IMR-90 (cell line): ENCODE measurements at regions not wholly inside any gene's neighbourhood (a gene's known extent, or its start where the extent isn't known, plus 50 kb on each side); places are given as distances from the start of the nearest gene placed in this dataset.

Source experiments
- ATAC-seq: fragments of 200-7000 bp; cut with Tn5 transposase; 2 replicates; pipeline ENCODE4 v1.9.1; 2020; ENCODE audit warnings: low read depth, mild to moderate bottlenecking, moderate library complexity
- BruUV-seq: library from RNA; stranded (reverse); fragments of 400-500 nt; replicated peaks from 2 replicates; lab custom pipeline; 2021; lab: Mats Ljungman, UMichigan
- CTCF ChIA-PET: fragments of 300-600 bp; formaldehyde crosslinking; extraction: SDS; loops from one replicate; lab custom pipeline; 2021; ENCODE audit warnings: antibody characterized with exemption; lab: Yijun Ruan, JAX
- POLR2A ChIA-PET: fragments of 300-600 bp; sonication (Branson Sonifier 250); formaldehyde crosslinking; loops from one replicate; lab custom pipeline; 2022; ENCODE audit warnings: antibody characterized with exemption; ENCODE audit not compliant: unreplicated experiment; lab: Charles Lee
- DNase-seq: peaks from one replicate; pipeline ENCODE4 v3.0.0; 2013
- H2AFZ ChIP-seq: replicated peaks from 2 replicates; pipeline ENCODE3; 2013; ENCODE audit warnings: low read length, mild to moderate bottlenecking; ENCODE audit not compliant: poor library complexity
- H2AK5ac ChIP-seq: 2 replicates; pipeline ENCODE4 v1.6.1; 2013; ENCODE audit warnings: low read depth, low read length, inconsistent platforms
- H2AK9ac ChIP-seq: replicated peaks from 2 replicates; pipeline ENCODE3; 2013; ENCODE audit warnings: mild to moderate bottlenecking, low read depth, low read length, moderate library complexity; ENCODE audit not compliant: poor library complexity
- H2BK120ac ChIP-seq: 2 replicates; pipeline ENCODE4 v1.6.1; 2013; ENCODE audit warnings: low read depth, low read length, inconsistent platforms
- H2BK15ac ChIP-seq: 3 replicates; pipeline ENCODE4 v1.6.1; 2013; ENCODE audit warnings: low read depth, low read length, inconsistent platforms
- H2BK20ac ChIP-seq: 2 replicates; pipeline ENCODE4 v1.6.1; 2013; ENCODE audit warnings: low read depth, mild to moderate bottlenecking, inconsistent platforms, low read length, moderate library complexity
- H2BK5ac ChIP-seq: 2 replicates; pipeline ENCODE4 v1.6.1; 2013; ENCODE audit warnings: mild to moderate bottlenecking, low read depth, low read length, inconsistent platforms; ENCODE audit not compliant: poor library complexity, severe bottlenecking
- H3K14ac ChIP-seq: replicated peaks from 2 replicates; pipeline ENCODE4 v1.6.1; 2013; ENCODE audit warnings: low read depth, low read length, inconsistent platforms
- H3K18ac ChIP-seq: 2 replicates; pipeline ENCODE4 v1.6.1; 2013; ENCODE audit warnings: low read depth, low read length, control low read depth
- H3K23ac ChIP-seq: 2 replicates; pipeline ENCODE4 v1.6.1; 2013; ENCODE audit warnings: low read depth, low read length, inconsistent platforms
- H3K27ac ChIP-seq: 2 replicates; pipeline ENCODE4 v1.5.1; 2013; ENCODE audit warnings: mild to moderate bottlenecking, control low read depth, low read length; ENCODE audit not compliant: insufficient read depth
- H3K27me3 ChIP-seq: 2 replicates; pipeline ENCODE4 v1.6.1; 2013; ENCODE audit warnings: low read length; ENCODE audit not compliant: control insufficient read depth, insufficient read depth
- H3K36me3 ChIP-seq: 2 replicates; pipeline ENCODE4 v1.6.1; 2013; ENCODE audit warnings: low read length, mixed read lengths; ENCODE audit not compliant: control insufficient read depth, insufficient read depth
- H3K4ac ChIP-seq: 2 replicates; pipeline ENCODE4 v1.6.1; 2013; ENCODE audit warnings: low read depth, low read length, inconsistent platforms
- H3K4me1 ChIP-seq: 2 replicates; pipeline ENCODE4 v1.6.1; 2013; ENCODE audit warnings: low read length, mixed read lengths; ENCODE audit not compliant: control insufficient read depth, insufficient read depth
- H3K4me2 ChIP-seq: 2 replicates; pipeline ENCODE4 v1.6.1; 2013; ENCODE audit warnings: low read depth, mild to moderate bottlenecking, control low read depth, low read length, moderate library complexity
- H3K4me3 ChIP-seq: 2 replicates; pipeline ENCODE4 v1.5.1; 2013; ENCODE audit warnings: low read depth, mild to moderate bottlenecking, control low read depth, low read length, moderate library complexity; ENCODE audit not compliant: insufficient read depth
- H3K56ac ChIP-seq: 2 replicates; pipeline ENCODE4 v1.6.1; 2013; ENCODE audit warnings: low read length, inconsistent platforms; ENCODE audit not compliant: insufficient read depth; ENCODE audit errors: extremely low read depth
- H3K79me1 ChIP-seq, 2 experiments: 2 replicates each; pipeline ENCODE4 v1.6.1; 2013; ENCODE audit warnings: low read length in 2 of 2, inconsistent platforms in 1 of 2, low read depth in 1 of 2
- H3K9ac ChIP-seq: 2 replicates; pipeline ENCODE4 v1.6.1; 2013; ENCODE audit warnings: low read depth, low read length, control low read depth
- H3K9me1 ChIP-seq: 2 replicates; pipeline ENCODE4 v1.6.1; 2013; ENCODE audit warnings: low read length, inconsistent platforms; ENCODE audit not compliant: insufficient read depth
- H3K9me3 ChIP-seq: 2 replicates; pipeline ENCODE4 v1.6.1; 2013; ENCODE audit warnings: low read length; ENCODE audit not compliant: control insufficient read depth, insufficient read depth
- H4K20me1 ChIP-seq: 2 replicates; pipeline ENCODE4 v1.6.1; 2013; ENCODE audit warnings: low read length, inconsistent platforms; ENCODE audit not compliant: insufficient read depth
- H4K5ac ChIP-seq: 2 replicates; pipeline ENCODE4 v1.6.1; 2013; ENCODE audit warnings: mild to moderate bottlenecking, low read depth, low read length, control low read depth
- H4K8ac ChIP-seq, 2 experiments: 2 replicates each; pipeline ENCODE4 v1.6.1; 2013; ENCODE audit warnings: low read depth in 2 of 2, low read length in 2 of 2, control low read depth in 1 of 2, inconsistent platforms in 1 of 2
- H4K91ac ChIP-seq: 2 replicates; pipeline ENCODE4 v1.6.1; 2013; ENCODE audit warnings: low read depth, low read length, inconsistent platforms; ENCODE audit not compliant: insufficient read depth
- BHLHE40 ChIP-seq: fragments of 150-350 bp; IDR thresholded peaks from 2 replicates; pipeline ENCODE4 v1.6.1; 2016; ENCODE audit warnings: mild to moderate bottlenecking, low read depth, low read length
- ELK1 ChIP-seq: fragments of 150-350 bp; IDR thresholded peaks from 2 replicates; pipeline ENCODE4 v1.6.1; 2016; ENCODE audit warnings: low read depth, mild to moderate bottlenecking, low read length, moderate library complexity, borderline replicate concordance
- NFE2L2 ChIP-seq: fragments of 150-350 bp; IDR thresholded peaks from 2 replicates; pipeline ENCODE4 v1.6.1; 2016; ENCODE audit warnings: low read depth, mild to moderate bottlenecking, low read length
- POLR2A ChIP-seq: IDR thresholded peaks from 2 replicates; pipeline ENCODE4 v1.6.1; 2012; ENCODE audit warnings: mild to moderate bottlenecking, low read depth, low read length
- RAD21 ChIP-seq: IDR thresholded peaks from 2 replicates; pipeline ENCODE4 v1.6.1; 2012; ENCODE audit warnings: low read length, improper control_type of control experiment
- WGBS, 2 experiments: methylation state at CpG; one replicate each; pipeline versions ENCODE4 v1.1.5 to v1.1.7; 2013; ENCODE audit warnings: missing lambda C conversion rate in 2 of 2; ENCODE audit not compliant: insufficient read length in 1 of 2; ENCODE audit errors: extremely low coverage in 2 of 2; 5-methylcytosine and 5-hydroxymethylcytosine counted together
- dilution Hi-C: fragments of 300-500 bp; cut with HindIII; formaldehyde crosslinking; loops from one replicate; pipeline ENCODE4 v1.14.3; 2018; ENCODE audit warnings: low sequenced_read_pairs; ENCODE audit not compliant: unreplicated experiment
- in situ Hi-C: fragments of 300-500 bp; cut with MboI; formaldehyde crosslinking; loops from 3 replicates; pipeline ENCODE4 v1.14.3; 2019; ENCODE audit warnings: low sequenced_read_pairs, inconsistent platforms, mixed read lengths
- intact Hi-C: fragments of 100-400 bp; cut with micrococcal nuclease; formaldehyde crosslinking; loops from 2 replicates; pipeline ENCODE4 v1.10.0; 2022

- Histone ChIP-seq H3K27me3 (no peaks in the 10 kb centered on the region), H4K5ac (no peak overlapping the region), H3K4ac (no peak overlapping the region), H2BK5ac (no peak overlapping the region), H3K9me3 (no peaks in the 10 kb centered on the region), H3K4me2 (no peak overlapping the region), H3K79me1 (no peaks in the 10 kb centered on the region), H2AK5ac (no peak overlapping the region), H3K9ac (no peak overlapping the region), H4K20me1 (no peaks in the 10 kb centered on the region), H2BK15ac (no peak overlapping the region), H3K4me3 (no peak overlapping the region), H4K8ac (no peak overlapping the region), H4K91ac (no peak overlapping the region), H3K56ac (no peak overlapping the region), H2AFZ (no peak overlapping the region), H3K4me1 (no peaks in the 10 kb centered on the region), H3K23ac (no peak overlapping the region), H3K27ac (no peak overlapping the region), H2AK9ac (no peak overlapping the region), H2BK20ac (no peak overlapping the region), H3K14ac (no peak overlapping the region), H3K36me3 (no peaks in the 10 kb centered on the region), H3K18ac (no peak overlapping the region), H3K9me1 (no peaks in the 10 kb centered on the region), H2BK120ac (no peak overlapping the region)
- no TSS peak for BruUV-seq
- intact Hi-C loops: no loop called here
- ChIA-PET CTCF (no interaction called here), POLR2A (no interaction called here)
- ATAC-seq: no peak
- no CpG with 5 or more reads among the region's 4 CpGs for WGBS, 2 experiments
- in situ Hi-C loops: no loop called here
- dilution Hi-C loops: no loop called here
- TF ChIP-seq RAD21: no peak
- TF ChIP-seq BHLHE40: no peak
- no peak for TF ChIP-seq ELK1
- no peak for TF ChIP-seq NFE2L2
- TF ChIP-seq POLR2A: no peak
- DNase-seq: no peak
These were observed 285.1 kb upstream of the DCN start for GRCh38 chr12:91467686-91468085.
